GM21737 (cell line): ENCODE measurements at regions not wholly inside any gene's neighbourhood (a gene's known extent, or its start where the extent isn't known, plus 50 kb on each side); places are given as distances from the start of the nearest gene placed in this dataset.
"Not testable (repeated sequence)": the region's sequence is repeated elsewhere in the genome, so short reads cannot be mapped to it uniquely, and the experiment has no call there.

Experiments used
- ATAC-seq: cut with Tn5 transposase; IDR thresholded peaks from one replicate; pipeline ENCODE4 v1.9.1; 2021; ENCODE audit warnings: mild to moderate bottlenecking, moderate library complexity; ENCODE audit not compliant: unreplicated experiment

DNA sequence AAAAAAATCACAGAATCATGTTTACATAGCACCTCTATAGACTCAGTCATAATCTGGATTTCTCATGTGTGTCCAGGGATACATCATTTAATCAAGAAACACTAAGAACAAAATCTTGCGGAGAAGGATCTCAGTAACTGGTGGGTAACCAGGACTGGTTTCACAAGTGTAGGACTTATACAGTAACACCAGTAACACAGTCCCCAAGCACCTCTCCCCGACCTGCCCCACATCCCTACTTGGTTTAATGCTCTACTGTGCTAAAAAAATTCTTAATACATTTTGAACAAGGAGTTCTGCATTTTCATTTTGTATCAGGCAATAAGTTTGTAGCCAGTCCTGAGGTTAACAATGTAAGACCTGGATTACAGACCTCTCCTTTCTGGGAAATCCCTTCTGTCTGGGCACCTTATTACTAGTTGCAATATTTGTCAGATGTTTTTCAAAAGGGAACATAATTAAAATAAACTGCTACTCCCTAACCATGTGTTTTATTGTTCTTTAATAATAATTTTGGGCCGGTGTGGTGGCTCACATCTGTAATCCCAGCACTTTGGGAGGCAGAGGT, 57.6 kb upstream of the BBX start:
- no peak for ATAC-seq

DNA sequence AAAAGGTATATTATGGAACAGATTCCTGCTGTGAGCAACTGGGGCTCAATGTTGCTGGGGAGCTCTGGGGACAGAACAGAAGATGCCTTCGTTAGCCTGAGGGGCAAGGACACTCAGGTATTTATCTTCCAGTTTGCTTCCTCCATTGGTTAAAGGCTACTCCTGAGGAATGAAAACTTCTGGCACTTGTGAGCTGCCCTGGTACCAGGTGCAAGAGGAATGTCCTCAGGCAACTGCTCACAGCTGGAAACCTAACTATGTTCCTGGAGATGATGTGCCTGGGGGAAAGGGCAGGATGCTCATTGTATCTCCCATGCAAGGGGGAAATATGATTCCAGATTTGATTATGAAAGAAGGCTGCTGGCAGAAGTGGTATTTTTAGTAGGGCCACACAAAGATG, 54.0 kb upstream of the BBX start:
- ATAC-seq, result no peak

DNA sequence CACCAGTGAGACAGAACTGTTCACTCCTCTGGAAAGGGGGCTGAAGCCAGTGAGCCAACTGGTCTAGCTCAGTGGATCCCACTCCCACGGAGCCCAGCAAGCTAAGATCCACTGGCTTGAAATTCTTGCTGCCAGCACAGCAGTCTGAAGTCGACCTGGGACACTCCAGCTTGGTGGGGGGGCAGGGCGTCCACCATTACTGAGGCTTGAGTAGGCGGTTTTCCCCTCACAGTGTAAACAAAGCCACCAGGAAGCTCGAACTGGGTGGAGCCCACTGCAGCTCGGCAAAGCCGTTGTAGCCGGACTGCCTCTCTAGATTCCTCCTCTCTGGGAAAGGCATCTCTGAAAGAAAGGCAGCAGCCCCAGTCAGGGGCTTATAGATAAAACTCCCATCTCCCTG, 52.3 kb upstream of the BBX start:
- not testable (repeated sequence) for ATAC-seq
